Mammary epithelial cell (primary cell): ENCODE measurements at regions not wholly inside any gene's neighbourhood (a gene's known extent, or its start where the extent isn't known, plus 50 kb on each side); places are given as distances from the start of the nearest gene placed in this dataset.

Source experiments
- CTCF ChIP-seq, 2 donors: IDR thresholded peaks in 1 of 2; conservative IDR thresholded peaks in 1 of 2; 2 replicates each; pipeline ENCODE4 v1.5.1; 2011 to 2012; ENCODE audit warnings: inconsistent platforms in 2 of 2, low read length in 2 of 2, mild to moderate bottlenecking in 2 of 2, control low read depth in 1 of 2, low read depth in 1 of 2; ENCODE audit not compliant: insufficient read depth in 1 of 2; ENCODE audit errors: extremely low read depth in 1 of 2
- EZH2 ChIP-seq: IDR thresholded peaks from 2 replicates; pipeline ENCODE4 v1.6.1; 2012; ENCODE audit warnings: low read length, inconsistent platforms, borderline replicate concordance

DNA sequence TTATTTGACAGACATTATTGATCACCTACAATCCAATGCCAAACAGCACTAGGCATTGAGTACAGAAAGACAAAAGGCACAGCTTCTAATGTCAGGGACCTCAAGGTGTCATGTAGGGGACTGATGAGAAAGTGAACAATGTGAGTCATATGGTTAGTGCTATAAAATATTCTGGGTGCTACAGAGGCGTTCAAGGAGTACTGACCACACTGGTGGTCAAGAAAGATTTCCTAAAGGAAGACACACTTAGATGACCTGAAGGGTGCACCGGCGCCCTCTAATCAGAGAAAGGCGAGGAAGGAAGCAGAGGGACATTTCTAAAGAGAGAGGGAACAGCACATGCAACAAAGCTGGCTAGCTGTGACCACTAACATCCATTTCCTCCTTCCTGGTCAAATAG, 64.9 kb upstream of the F3 start:
- TF ChIP-seq CTCF (conservative IDR thresholded peaks at IDR 0.05 in 1 of 2, IDR thresholded peaks at IDR 0.05 in 1 of 2; ENCODE audit: extremely low read depth in 1 of 2, insufficient read depth in 1 of 2, low read depth in 1 of 2, low read length in 2 of 2) (no peak), EZH2 (no peak)
